Tongue (tissue), 1 donor: ENCODE measurements at regions not wholly inside any gene's neighbourhood (a gene's known extent, or its start where the extent isn't known, plus 50 kb on each side); places are given as distances from the start of the nearest gene placed in this dataset.

ENCODE experiments used
- DNase-seq: peaks from one replicate; pipeline ENCODE4 v3.0.0-alpha.2; 2015

- DNase-seq = no peak
Observed at GRCh38 chr3:168511428-168512014, 415.8 kb upstream of the GOLIM4 start.

GRCh38 chr3:168506589-168506988 lies 410.9 kb upstream of the GOLIM4 start:
- no peak for DNase-seq

- no peak for DNase-seq
Observed at GRCh38 chr3:168501570-168501969, 405.8 kb upstream of the GOLIM4 start.

- no peak for DNase-seq
Observed at GRCh38 chr3:168498194-168498593, 402.5 kb upstream of the GOLIM4 start.

- no peak for DNase-seq
Observed at GRCh38 chr3:168497741-168498140, 402.0 kb upstream of the GOLIM4 start.

GRCh38 chr3:168497183-168497582 lies 401.5 kb upstream of the GOLIM4 start:
- DNase-seq = no peak

GRCh38 chr3:168495932-168496331 lies 400.2 kb upstream of the GOLIM4 start:
- no peak for DNase-seq

- no peak for DNase-seq
Observed at GRCh38 chr3:168495270-168495669, 399.5 kb upstream of the GOLIM4 start.

- no peak for DNase-seq
Observed at GRCh38 chr3:168493412-168494205, 397.9 kb upstream of the GOLIM4 start.

- no peak for DNase-seq
Observed at GRCh38 chr3:168490981-168491380, 395.3 kb upstream of the GOLIM4 start.

- no peak for DNase-seq
Observed at GRCh38 chr3:168489301-168489700, 393.6 kb upstream of the GOLIM4 start.

GRCh38 chr3:168485936-168486335 lies 390.2 kb upstream of the GOLIM4 start:
- DNase-seq = no peak

- no peak for DNase-seq
Observed at GRCh38 chr3:168476360-168476980, 380.7 kb upstream of the GOLIM4 start.

GRCh38 chr3:168475704-168476103 lies 380.0 kb upstream of the GOLIM4 start:
- no peak for DNase-seq

GRCh38 chr3:168473334-168473890 lies 377.7 kb upstream of the GOLIM4 start:
- DNase-seq = no peak

GRCh38 chr3:168472783-168473182 lies 377.1 kb upstream of the GOLIM4 start:
- no peak for DNase-seq

GRCh38 chr3:168470380-168470779 lies 374.7 kb upstream of the GOLIM4 start:
- no peak for DNase-seq

- DNase-seq = no peak
Observed at GRCh38 chr3:168469436-168469835, 373.7 kb upstream of the GOLIM4 start.

GRCh38 chr3:168467115-168467714 lies 371.5 kb upstream of the GOLIM4 start:
- DNase-seq = peak; percentile 35

- DNase-seq = no peak
Observed at GRCh38 chr3:168461793-168462192, 366.1 kb upstream of the GOLIM4 start.

GRCh38 chr3:168459226-168459784 lies 363.6 kb upstream of the GOLIM4 start:
- DNase-seq = peak; percentile 2

- no peak for DNase-seq
Observed at GRCh38 chr3:168457954-168458539, 362.3 kb upstream of the GOLIM4 start.
